Common myeloid progenitor, CD34-positive (primary cell): ENCODE measurements at regions not wholly inside any gene's neighbourhood (a gene's known extent, or its start where the extent isn't known, plus 50 kb on each side); places are given as distances from the start of the nearest gene placed in this dataset.

Source experiments
- CTCF ChIA-PET: fragments of 350-600 bp; sonication (Branson Sonifier 250); formaldehyde crosslinking; loops from one replicate; lab custom pipeline; 2021; ENCODE audit warnings: antibody characterized with exemption; lab: Charles Lee
- POLR2A ChIA-PET: fragments of 350-600 bp; sonication (Branson Sonifier 250); formaldehyde crosslinking; loops from one replicate; lab custom pipeline; 2021; ENCODE audit warnings: antibody characterized with exemption; lab: Charles Lee
- DNase-seq, 3 donors: peaks; one replicate each; pipeline versions ENCODE4 v3.0.0 to v3.0.0-alpha.2; 2013
- H3K27ac ChIP-seq, 2 experiments: 1 replicate in 1 of 2; 2 replicates in 1 of 2; pipeline ENCODE4 v1.7.0; 2013; ENCODE audit warnings: inconsistent platforms in 2 of 2, low read length in 2 of 2, mild to moderate bottlenecking in 2 of 2, low read depth in 1 of 2, moderate library complexity in 1 of 2; ENCODE audit not compliant: severe bottlenecking in 2 of 2, insufficient read depth in 1 of 2, poor library complexity in 1 of 2
- H3K27me3 ChIP-seq, 5 experiments: replicated peaks in 2 of 5; 1 replicate in 3 of 5; 2 replicates in 2 of 5; pipeline versions ENCODE4 v1.6.1 to v1.7.0; 2013; ENCODE audit warnings: low read length in 4 of 5, mild to moderate bottlenecking in 2 of 5, moderate library complexity in 2 of 5, inconsistent platforms in 1 of 5; ENCODE audit not compliant: insufficient read depth in 5 of 5, control insufficient read depth in 4 of 5
- H3K36me3 ChIP-seq, 4 experiments: 1 replicate in 2 of 4; 2 replicates in 2 of 4; pipeline versions ENCODE4 v1.6.1 to v1.7.0; 2013; ENCODE audit warnings: low read length in 3 of 4, control low read depth in 1 of 4, mild to moderate bottlenecking in 1 of 4; ENCODE audit not compliant: control insufficient read depth in 4 of 4, insufficient read depth in 4 of 4
- H3K4me1 ChIP-seq, 4 experiments: 1 replicate in 3 of 4; 2 replicates in 1 of 4; pipeline versions ENCODE4 v1.6.1 to v1.7.1; 2013; ENCODE audit warnings: low read length in 3 of 4, mild to moderate bottlenecking in 3 of 4, control low read depth in 1 of 4, inconsistent platforms in 1 of 4, moderate library complexity in 1 of 4; ENCODE audit not compliant: control insufficient read depth in 4 of 4, insufficient read depth in 4 of 4; ENCODE audit errors: control extremely low read depth in 1 of 4
- H3K4me3 ChIP-seq, 7 experiments: 1 replicate in 4 of 7; 2 replicates in 3 of 7; pipeline versions ENCODE4 v1.5.1 to v1.7.0; 2013; ENCODE audit warnings: mild to moderate bottlenecking in 7 of 7, low read length in 6 of 7, moderate library complexity in 6 of 7, inconsistent platforms in 2 of 7, low read depth in 2 of 7, control low read depth in 1 of 7; ENCODE audit not compliant: insufficient read depth in 4 of 7, control insufficient read depth in 1 of 7; ENCODE audit errors: extremely low read depth in 1 of 7
- H3K9me3 ChIP-seq, 5 experiments: 1 replicate in 4 of 5; 2 replicates in 1 of 5; pipeline versions ENCODE4 v1.6.1 to v1.7.1; 2013; ENCODE audit warnings: low read length in 4 of 5, mild to moderate bottlenecking in 2 of 5, inconsistent platforms in 1 of 5, low read depth in 1 of 5, moderate library complexity in 1 of 5; ENCODE audit not compliant: control insufficient read depth in 4 of 5, insufficient read depth in 2 of 5; ENCODE audit errors: control extremely low read depth in 1 of 5
- WGBS: methylation state at CpG from one replicate; pipeline ENCODE4 v1.1.5; 2013; ENCODE audit not compliant: insufficient coverage; 5-methylcytosine and 5-hydroxymethylcytosine counted together

DNA sequence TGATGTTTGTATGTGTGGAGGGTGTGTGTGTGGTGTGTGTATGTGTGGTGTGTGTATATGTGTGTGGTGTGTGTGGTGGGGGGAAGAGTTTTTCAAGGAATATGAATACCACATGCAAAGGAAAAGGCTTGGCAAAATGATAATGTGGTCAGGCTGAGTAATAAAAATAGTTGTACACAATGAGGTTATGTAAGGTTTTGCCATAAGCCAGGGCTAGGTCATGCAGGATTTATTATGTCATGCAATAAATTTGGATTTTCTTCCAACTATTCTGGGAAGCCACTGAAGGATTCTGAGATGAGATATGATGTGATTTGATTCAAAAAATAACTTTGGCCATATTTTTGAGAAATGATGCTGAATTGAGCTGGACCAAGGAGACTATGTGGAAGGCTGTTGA lies 1191.6 kb upstream of the SEL1L start:
- Histone ChIP-seq H3K4me1 (no peaks in the 10 kb centered on the region), H3K4me3 (no peak overlapping the region), H3K27me3 (no peaks in the 10 kb centered on the region), H3K9me3 (no peaks in the 10 kb centered on the region), H3K27ac (no peak overlapping the region), H3K36me3 (no peaks in the 10 kb centered on the region)
- ChIA-PET POLR2A (no interaction called here), CTCF (no interaction called here)
- DNase-seq = no peak

DNA sequence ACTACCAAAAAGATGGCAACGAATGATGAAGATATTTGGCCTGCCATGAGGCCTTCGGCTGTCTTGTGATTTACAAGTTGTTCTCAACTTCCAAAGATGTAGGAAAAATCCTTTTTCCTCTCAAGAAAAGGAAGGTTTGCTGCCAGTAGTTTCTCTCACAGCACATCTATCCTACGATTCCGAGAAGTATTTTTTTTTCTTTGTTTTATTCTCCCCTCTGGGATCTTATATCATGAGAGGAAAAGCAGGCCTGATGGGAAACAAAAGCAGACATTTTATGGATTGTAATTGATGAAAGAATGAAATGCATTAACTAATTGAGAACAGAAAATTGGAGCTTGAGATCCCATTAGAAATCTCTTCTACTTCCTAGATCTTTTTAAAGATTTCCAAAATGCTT lies 1197.9 kb upstream of the SEL1L start:
- H3K27ac ChIP-seq = no peak overlapping the region
- WGBS = 100% methylated on average over 2 of the region's 4 CpGs
- no peaks in the 10 kb centered on the region for H3K9me3 ChIP-seq
- H3K4me3 ChIP-seq = no peak overlapping the region
- no peaks in the 10 kb centered on the region for H3K27me3 ChIP-seq
- no peak for DNase-seq
- H3K36me3 ChIP-seq = no peaks in the 10 kb centered on the region
- ChIA-PET POLR2A (no interaction called here), CTCF (no interaction called here)
- no peaks in the 10 kb centered on the region for H3K4me1 ChIP-seq

DNA sequence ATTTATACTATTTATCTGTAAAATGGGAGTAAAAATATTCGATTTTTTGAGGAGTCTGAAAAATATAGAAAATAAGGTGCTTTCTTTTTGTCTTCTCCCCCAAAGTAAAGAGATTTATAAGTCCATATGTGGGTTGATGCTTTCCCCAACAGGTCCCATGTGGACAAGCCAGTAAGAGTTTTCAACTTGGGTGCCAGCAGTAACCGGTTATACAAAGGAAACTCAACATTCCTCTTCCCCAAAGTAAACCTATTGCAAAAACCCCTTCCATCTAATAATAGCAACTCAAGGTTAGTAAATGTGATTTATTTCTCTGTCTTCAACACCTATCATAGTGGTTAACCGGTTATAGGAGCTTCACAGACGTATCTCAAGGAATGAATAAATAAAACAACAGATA lies 1206.9 kb upstream of the SEL1L start:
- ChIA-PET CTCF (no interaction called here), POLR2A (no interaction called here)

DNA sequence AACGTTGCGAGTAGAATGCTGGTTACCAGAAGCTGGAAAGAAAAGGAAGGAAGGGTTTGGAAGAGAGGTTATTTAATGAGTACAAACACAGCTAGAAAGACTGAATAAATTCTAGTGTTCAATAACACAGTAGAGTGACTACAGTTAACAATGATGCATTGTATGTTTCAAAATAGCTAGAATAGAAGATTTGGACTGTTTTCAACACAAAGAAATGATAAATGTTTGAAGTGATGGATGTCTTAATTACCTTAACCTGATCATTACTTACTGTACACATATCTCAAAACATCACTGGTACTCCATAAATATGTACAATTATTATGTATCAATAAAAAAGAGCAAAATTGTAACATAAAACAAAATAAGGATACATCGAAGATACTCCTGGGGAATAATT lies 1221.8 kb upstream of the SEL1L start:
- CTCF ChIA-PET = no interaction called here
- WGBS = no CpG with 5 or more reads among the region's 3 CpGs

More for the DNA sequence above, 1206.9 kb upstream of the SEL1L start:
- Histone ChIP-seq H3K36me3 (no peaks in the 10 kb centered on the region), H3K27ac (no peak overlapping the region), H3K27me3 (no peaks in the 10 kb centered on the region), H3K4me1 (no peaks in the 10 kb centered on the region), H3K4me3 (no peak overlapping the region), H3K9me3 (no peaks in the 10 kb centered on the region)
- DNase-seq = no peak
- no CpG with 5 or more reads among the region's 4 CpGs for WGBS

DNA sequence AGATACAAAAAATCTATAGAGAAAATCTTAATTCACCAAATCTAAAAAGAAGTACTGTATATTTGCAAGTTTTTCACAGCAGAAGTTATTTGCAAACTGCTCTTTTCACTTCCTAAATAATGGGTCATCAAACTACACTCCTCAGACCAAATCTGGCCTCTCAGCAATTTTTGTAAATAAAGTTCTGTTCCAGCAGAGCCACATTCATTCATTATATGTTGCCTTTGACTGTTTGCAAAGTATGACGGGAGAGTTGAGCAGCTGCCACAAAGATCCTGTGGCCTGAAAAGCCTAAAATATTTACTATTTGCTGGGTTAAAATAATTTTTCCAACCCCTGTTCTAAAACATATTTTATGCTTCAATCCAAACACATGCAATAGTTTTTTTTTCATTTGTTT lies 1222.3 kb upstream of the SEL1L start:
- Histone ChIP-seq H3K27me3 (no peaks in the 10 kb centered on the region), H3K36me3 (no peaks in the 10 kb centered on the region), H3K9me3 (no peaks in the 10 kb centered on the region), H3K4me1 (no peaks in the 10 kb centered on the region), H3K4me3 (no peak overlapping the region), H3K27ac (no peak overlapping the region)
- ChIA-PET CTCF (no interaction called here), POLR2A (no interaction called here)
- DNase-seq = no peak
- no CpG with 5 or more reads among the region's 1 CpG for WGBS

More for the DNA sequence above, 1221.8 kb upstream of the SEL1L start:
- H3K4me1 ChIP-seq = no peaks in the 10 kb centered on the region
- DNase-seq = no peak
- H3K9me3 ChIP-seq = no peaks in the 10 kb centered on the region
- no peaks in the 10 kb centered on the region for H3K27me3 ChIP-seq
- H3K4me3 ChIP-seq = no peak overlapping the region
- no peaks in the 10 kb centered on the region for H3K36me3 ChIP-seq
- no peak overlapping the region for H3K27ac ChIP-seq
- POLR2A ChIA-PET = no interaction called here

DNA sequence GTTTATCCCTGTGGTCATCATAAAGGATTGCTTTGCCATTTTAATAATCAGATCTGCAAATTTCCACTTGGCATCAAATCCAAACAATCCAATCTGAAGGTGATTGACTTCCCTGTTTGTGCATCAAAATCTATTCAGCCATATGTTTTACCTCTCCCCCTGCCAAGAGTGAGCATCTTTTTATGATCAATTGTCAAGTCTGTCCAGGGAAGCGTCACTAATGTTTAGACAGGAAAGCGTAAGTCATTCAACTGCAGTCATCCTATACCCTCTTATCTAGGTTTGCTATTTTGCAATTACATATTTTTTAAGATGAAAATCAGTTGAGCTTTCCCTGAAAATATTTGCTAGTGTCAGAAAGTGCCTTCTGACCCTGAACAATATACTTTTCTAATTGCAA lies 1224.1 kb upstream of the SEL1L start:
- POLR2A ChIA-PET = no interaction called here
- H3K27ac ChIP-seq = no peak overlapping the region
- CTCF ChIA-PET = no interaction called here
- no peaks in the 10 kb centered on the region for H3K36me3 ChIP-seq
- WGBS = no CpG with 5 or more reads among the region's 2 CpGs
- no peaks in the 10 kb centered on the region for H3K9me3 ChIP-seq
- no peak for DNase-seq
- no peaks in the 10 kb centered on the region for H3K27me3 ChIP-seq
- H3K4me3 ChIP-seq = no peak overlapping the region
- no peaks in the 10 kb centered on the region for H3K4me1 ChIP-seq

DNA sequence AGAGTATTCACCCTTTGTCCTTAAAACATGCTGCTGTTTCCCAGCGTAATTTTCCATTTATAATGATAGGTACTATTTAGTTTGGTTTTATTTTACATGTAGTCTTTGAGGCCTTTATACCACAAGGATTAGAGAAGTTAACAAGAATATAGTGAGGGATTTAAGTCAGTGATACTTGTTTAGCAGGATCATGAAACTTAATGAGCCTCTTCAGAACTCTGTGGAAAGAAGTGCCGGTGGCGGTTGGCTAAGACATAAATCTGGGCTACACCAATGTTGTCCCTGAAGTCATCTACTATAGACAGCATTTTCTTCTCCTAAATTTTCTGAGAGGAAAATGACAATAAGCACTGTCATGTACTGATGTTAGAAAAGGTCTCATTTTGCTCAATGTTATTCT lies 1226.0 kb upstream of the SEL1L start:
- no CpG with 5 or more reads among the region's 3 CpGs for WGBS
- ChIA-PET POLR2A (no interaction called here), CTCF (no interaction called here)
- Histone ChIP-seq H3K27ac (no peak overlapping the region), H3K9me3 (no peaks in the 10 kb centered on the region), H3K27me3 (no peaks in the 10 kb centered on the region), H3K36me3 (no peaks in the 10 kb centered on the region), H3K4me1 (no peaks in the 10 kb centered on the region), H3K4me3 (no peak overlapping the region)
- DNase-seq = no peak
